Astrocyte of the hippocampus (primary cell): ENCODE measurements at regions not wholly inside any gene's neighbourhood (a gene's known extent, or its start where the extent isn't known, plus 50 kb on each side); places are given as distances from the start of the nearest gene placed in this dataset.
A peak's percentile ranks its signal among the peaks of the same experiment; 100 is the strongest.

Experiments used
- DNase-seq: peaks from one replicate; pipeline ENCODE4 v3.0.0; 2011; ENCODE audit warnings: low read depth, low spot score

GRCh38 chr1:239676522-239677273, 290.3 kb downstream of the CHRM3 start:
- no peak for DNase-seq

GRCh38 chr1:239677362-239677761, 291.0 kb downstream of the CHRM3 start:
- no peak for DNase-seq

DNA sequence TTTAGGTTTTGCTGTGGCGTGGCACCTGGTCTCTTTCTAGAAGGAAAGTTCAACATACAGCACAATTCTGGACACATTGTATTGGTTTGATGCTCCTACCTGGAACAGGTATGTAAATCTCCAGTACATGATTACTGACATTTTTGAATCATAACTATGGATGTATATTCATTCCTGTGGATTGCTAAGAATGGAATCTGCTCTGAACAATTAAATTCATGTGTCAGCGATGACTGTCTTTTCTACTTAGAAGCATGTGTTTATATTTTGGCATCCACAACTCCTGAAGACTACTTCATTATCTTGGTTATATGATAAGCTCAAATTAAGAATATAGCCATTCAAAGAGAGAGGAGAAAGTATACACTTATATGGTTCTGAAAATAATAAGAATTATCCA, 291.8 kb downstream of the CHRM3 start:
- no peak for DNase-seq

GRCh38 chr1:239682046-239682445, 295.7 kb downstream of the CHRM3 start:
- peak; percentile 11 for DNase-seq

GRCh38 chr1:239682960-239683359, 296.6 kb downstream of the CHRM3 start:
- no peak for DNase-seq

GRCh38 chr1:239686386-239686785, 300.0 kb downstream of the CHRM3 start:
- DNase-seq, result no peak

DNA sequence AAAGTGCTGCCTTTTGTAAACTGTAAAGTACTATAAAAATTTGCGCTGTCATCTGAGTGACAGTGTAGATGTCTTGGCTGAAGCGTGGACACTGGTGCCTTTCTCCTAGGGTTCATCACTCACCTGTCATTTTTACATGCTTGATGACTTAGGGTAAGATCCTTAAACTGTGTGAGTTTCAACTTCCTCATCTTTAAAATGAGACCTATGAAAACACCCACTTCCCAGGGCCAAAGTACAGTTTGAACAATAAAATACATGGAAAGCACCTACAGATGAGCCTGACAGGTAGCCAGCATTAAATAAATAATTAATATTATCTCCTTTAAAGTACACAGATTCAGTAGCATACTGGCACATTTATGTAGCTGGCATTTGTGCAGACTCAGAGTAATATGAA, 309.9 kb downstream of the CHRM3 start:
- DNase-seq, result no peak

GRCh38 chr1:239700667-239701066, 314.3 kb downstream of the CHRM3 start:
- no peak for DNase-seq

- no peak for DNase-seq
These were observed 316.7 kb downstream of the CHRM3 start for GRCh38 chr1:239703075-239703474.

DNA sequence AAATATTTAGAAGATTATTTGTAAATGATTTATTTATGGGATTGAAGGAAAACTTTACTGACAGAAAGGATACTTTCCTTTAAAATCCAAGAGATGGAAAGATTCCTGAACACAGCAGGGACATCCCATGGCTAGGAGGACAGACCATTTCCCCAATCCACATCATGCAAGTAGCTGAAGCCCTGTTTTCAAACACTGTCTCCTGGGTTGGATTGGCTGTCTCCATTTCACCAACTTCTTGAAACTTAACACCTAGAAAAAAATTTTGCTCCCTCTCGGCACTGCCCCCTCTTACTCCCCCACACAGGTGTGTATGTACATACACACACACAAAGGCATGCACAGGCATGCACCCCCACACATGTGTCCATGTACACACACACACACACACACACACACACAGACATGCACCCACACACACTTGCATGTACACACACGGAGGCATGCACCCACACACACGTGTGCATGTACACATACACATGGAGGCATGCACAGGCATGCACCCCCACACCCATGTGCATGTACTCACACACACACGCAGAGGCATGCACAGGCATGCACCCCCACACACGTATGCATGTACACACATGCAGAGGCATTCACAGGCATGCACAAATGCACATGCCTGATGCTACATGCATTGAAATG, 320.0 kb downstream of the CHRM3 start:
- DNase-seq, result no peak

GRCh38 chr1:239707615-239708014, 321.2 kb downstream of the CHRM3 start:
- DNase-seq, result no peak

DNA sequence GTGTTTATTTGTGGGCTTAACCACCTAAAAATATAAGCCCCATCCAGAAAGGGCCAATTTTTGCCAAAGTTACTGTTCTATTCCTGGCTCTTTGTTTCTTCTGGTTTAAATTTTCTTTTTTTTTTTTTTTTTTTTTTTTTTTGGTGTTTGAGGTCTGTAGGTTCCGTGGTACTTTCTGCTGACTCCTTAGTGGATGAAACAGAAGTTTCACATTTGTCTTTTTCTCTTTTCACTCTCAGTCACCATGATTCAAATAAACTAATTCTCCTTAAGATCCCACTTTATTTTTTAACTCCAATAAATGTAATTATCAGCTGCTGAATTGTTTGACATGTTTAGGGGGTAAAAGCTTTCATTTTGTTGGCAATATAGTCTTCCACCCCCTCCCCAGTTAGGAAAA, 322.3 kb downstream of the CHRM3 start:
- no peak for DNase-seq

GRCh38 chr1:239711768-239712167, 325.4 kb downstream of the CHRM3 start:
- DNase-seq, result no peak

- DNase-seq, result peak; percentile 39
These were observed 330.9 kb downstream of the CHRM3 start for GRCh38 chr1:239717097-239717917.

GRCh38 chr1:239717918-239718184, 331.5 kb downstream of the CHRM3 start:
- DNase-seq, result no peak

- no peak for DNase-seq
These were observed 332.2 kb downstream of the CHRM3 start for GRCh38 chr1:239718571-239718970.

DNA sequence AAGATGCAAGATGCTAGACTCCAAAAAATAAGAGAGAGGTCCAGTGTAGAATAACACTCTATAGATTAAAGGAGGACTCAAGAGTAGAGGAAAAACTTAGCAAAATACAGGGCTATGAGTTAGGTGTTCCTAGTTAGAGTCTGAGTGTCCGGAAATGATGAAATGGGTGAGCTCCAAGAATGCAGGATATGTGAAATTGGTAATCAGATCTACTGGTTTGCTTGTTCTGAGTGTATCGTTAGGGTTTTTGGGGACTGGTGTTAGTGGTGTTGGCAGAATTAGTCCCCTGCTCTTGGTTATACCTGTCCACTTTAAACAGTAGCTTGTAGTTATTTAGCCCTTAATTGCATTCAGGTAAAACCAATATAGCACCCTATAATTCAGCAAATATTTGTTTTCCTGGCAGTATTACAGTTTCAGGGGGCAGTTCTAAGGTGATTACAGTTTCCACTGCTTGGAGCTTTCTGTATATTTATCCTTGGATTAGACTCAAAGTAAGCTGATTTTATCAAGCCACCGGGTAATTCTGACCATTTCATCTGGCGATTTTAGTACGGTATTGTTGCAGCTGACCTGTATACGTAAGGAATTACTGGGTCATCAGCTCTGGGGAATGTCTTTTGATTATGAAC, 332.7 kb downstream of the CHRM3 start:
- no peak for DNase-seq

GRCh38 chr1:239719642-239720258, 333.4 kb downstream of the CHRM3 start:
- peak; percentile 15 for DNase-seq

GRCh38 chr1:239722035-239722434, 335.7 kb downstream of the CHRM3 start:
- no peak for DNase-seq

DNA sequence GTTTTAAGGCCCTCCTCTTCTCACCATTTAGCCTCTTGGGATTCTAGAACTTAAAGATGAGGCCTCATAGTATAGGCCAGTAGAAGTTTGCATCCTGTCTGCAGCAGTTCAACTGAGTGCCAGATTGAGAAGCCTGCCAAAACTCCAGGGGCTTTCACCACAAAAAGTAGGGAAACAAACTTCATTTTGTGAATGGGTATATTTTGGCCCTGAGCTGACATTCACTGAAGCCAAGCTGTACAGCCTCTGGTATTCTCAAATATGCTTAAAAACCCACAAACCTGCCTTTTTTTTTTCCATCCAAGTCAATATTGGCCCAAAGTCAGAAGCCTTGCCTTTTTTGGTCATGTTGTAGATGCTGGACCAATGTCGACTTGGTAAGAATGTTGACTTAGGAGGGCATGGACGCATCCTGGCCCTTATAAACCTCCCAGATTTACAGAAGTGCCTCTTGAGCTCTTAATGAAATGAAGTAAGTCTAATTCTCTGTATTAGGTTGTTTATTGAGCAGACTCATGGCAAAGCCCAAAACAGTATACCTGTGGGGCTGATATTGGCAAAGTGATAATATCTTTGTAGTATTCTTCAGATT, 337.5 kb downstream of the CHRM3 start:
- peak; percentile 90 for DNase-seq

GRCh38 chr1:239725371-239725770, 339.0 kb downstream of the CHRM3 start:
- DNase-seq, result no peak
